ENCODE measurements at regions not wholly inside any gene's neighbourhood (a gene's known extent, or its start where the extent isn't known, plus 50 kb on each side); places are given as distances from the start of the nearest gene placed in this dataset.

DNA sequence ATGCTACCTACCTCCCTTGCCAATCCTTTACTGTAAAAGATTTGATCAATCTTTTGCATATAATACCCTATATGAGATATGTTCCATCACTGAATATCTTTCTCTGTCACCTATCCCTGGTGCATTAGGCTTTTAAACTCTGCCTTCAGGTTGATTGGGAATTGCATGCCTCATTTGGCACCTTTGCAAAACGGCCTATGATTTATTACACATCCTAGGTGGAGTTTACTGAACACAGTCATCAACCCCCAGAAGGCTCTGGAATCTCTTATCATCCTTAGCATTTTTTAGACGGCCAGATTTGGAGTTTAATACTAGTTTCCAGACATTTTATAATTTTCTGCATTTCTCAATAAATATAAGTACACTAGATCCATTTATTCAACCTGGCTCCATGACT is 448.4 kb upstream of the SLC10A2 start:
- TF ChIP-seq EZH2phosphoT487 (IDR thresholded peaks at IDR 0.05; ENCODE audit: insufficient read depth, low read depth) (no peak), EZH2 (IDR thresholded peaks at IDR 0.05; ENCODE audit: insufficient read depth, poor library complexity, severe bottlenecking) (no peak)
